Endodermal cell (in vitro differentiated cells): ENCODE measurements at regions not wholly inside any gene's neighbourhood (a gene's known extent, or its start where the extent isn't known, plus 50 kb on each side); places are given as distances from the start of the nearest gene placed in this dataset.

Experiments used
- DNase-seq: peaks from one replicate; pipeline ENCODE4 v3.0.0-alpha.2; 2017
- H3K27ac ChIP-seq: 2 replicates; pipeline ENCODE4 v1.5.1; 2013; ENCODE audit warnings: mild to moderate bottlenecking, low read depth, low read length, moderate library complexity
- H3K27me3 ChIP-seq: 2 replicates; pipeline ENCODE4 v1.6.1; 2013; ENCODE audit warnings: mild to moderate bottlenecking, low read length, moderate library complexity; ENCODE audit not compliant: insufficient read depth, control insufficient read depth, poor library complexity, severe bottlenecking
- H3K36me3 ChIP-seq: 2 replicates; pipeline ENCODE4 v1.7.0; 2013; ENCODE audit warnings: mild to moderate bottlenecking, low read length, moderate library complexity; ENCODE audit not compliant: control insufficient read depth, insufficient read depth
- H3K4me1 ChIP-seq: one replicate; pipeline ENCODE4 v1.7.0; 2013; ENCODE audit warnings: low read length; ENCODE audit not compliant: control insufficient read depth, insufficient read depth
- H3K4me3 ChIP-seq: 2 replicates; pipeline ENCODE4 v1.5.1; 2013; ENCODE audit warnings: mild to moderate bottlenecking, low read length, moderate library complexity
- H3K9ac ChIP-seq: 2 replicates; pipeline ENCODE4 v1.6.1; 2013; ENCODE audit warnings: mild to moderate bottlenecking, low read length, moderate library complexity; ENCODE audit not compliant: poor library complexity, severe bottlenecking; ENCODE audit errors: extremely low read depth
- H3K9me3 ChIP-seq: 2 replicates; pipeline ENCODE4 v1.6.1; 2013; ENCODE audit warnings: mild to moderate bottlenecking, low read length, moderate library complexity; ENCODE audit not compliant: control insufficient read depth
- H3K27ac Mint-ChIP-seq: 2 replicates; pipeline ENCODE4 v1.8.0; 2020; ENCODE audit warnings: mixed read lengths
- H3K27me3 Mint-ChIP-seq: 2 replicates; pipeline ENCODE4 v1.8.0; 2021; ENCODE audit warnings: mild to moderate bottlenecking, mixed read lengths; ENCODE audit not compliant: insufficient read depth
- H3K36me3 Mint-ChIP-seq: 2 replicates; pipeline ENCODE4 v1.8.0; 2020; ENCODE audit warnings: low read depth, mixed read lengths
- H3K4me1 Mint-ChIP-seq: 2 replicates; pipeline ENCODE4 v1.8.0; 2020; ENCODE audit warnings: mixed read lengths
- H3K4me3 Mint-ChIP-seq: 2 replicates; pipeline ENCODE4 v1.8.0; 2020; ENCODE audit warnings: mild to moderate bottlenecking, moderate library complexity, mixed read lengths
- H3K9me3 Mint-ChIP-seq: 2 replicates; pipeline ENCODE4 v1.8.0; 2020; ENCODE audit warnings: mild to moderate bottlenecking, mixed read lengths
- CTCF ChIP-seq: fragments of 200-600 bp; sonication (generic); conservative IDR thresholded peaks from 2 replicates; pipeline ENCODE4 v1.5.0; 2021; ENCODE audit warnings: antibody characterized with exemption, mild to moderate bottlenecking
- WGBS, 2 experiments: methylation state at CpG; one replicate each; pipeline versions ENCODE4 v1.1.5 to v1.1.7; 2013; ENCODE audit warnings: missing lambda C conversion rate in 2 of 2, mixed read lengths in 1 of 2; ENCODE audit not compliant: insufficient coverage in 1 of 2, insufficient read length in 1 of 2; 5-methylcytosine and 5-hydroxymethylcytosine counted together

- H3K9me3 ChIP-seq: no peaks in the 10 kb centered on the region
- no peak overlapping the region for H3K4me3 Mint-ChIP-seq
- no peaks in the 10 kb centered on the region for H3K36me3 Mint-ChIP-seq
- peak; percentile 53 for DNase-seq
- H3K36me3 ChIP-seq: no peaks in the 10 kb centered on the region
- peaks cover 15% of the 10 kb centered on the region for H3K4me1 Mint-ChIP-seq
- TF ChIP-seq CTCF: no peak
- no peak overlapping the region for H3K9ac ChIP-seq
- WGBS, 2 experiments: 77 to 78% methylated on average over 15 to 25 of the region's 25 CpGs
- no peak overlapping the region for H3K4me3 ChIP-seq
- no peak overlapping the region for H3K27ac Mint-ChIP-seq
- H3K9me3 Mint-ChIP-seq: peaks cover 3% of the 10 kb centered on the region
- no peaks in the 10 kb centered on the region for H3K27me3 ChIP-seq
- no peaks in the 10 kb centered on the region for H3K4me1 ChIP-seq
- no peak overlapping the region for H3K27ac ChIP-seq
- peaks cover 4% of the 10 kb centered on the region for H3K27me3 Mint-ChIP-seq
Observed at GRCh38 chr2:217489145-217489960, 513.4 kb downstream of the TNS1 start.

- DNase-seq: no peak
- Mint-ChIP-seq H3K36me3 (no peaks in the 10 kb centered on the region), H3K27me3 (no peaks in the 10 kb centered on the region), H3K4me3 (no peak overlapping the region), H3K4me1 (peaks cover 14% of the 10 kb centered on the region), H3K9me3 (no peaks in the 10 kb centered on the region), H3K27ac (no peak overlapping the region)
- H3K27ac ChIP-seq: no peak overlapping the region
- H3K4me3 ChIP-seq: no peak overlapping the region
- H3K36me3 ChIP-seq: no peaks in the 10 kb centered on the region
- H3K9ac ChIP-seq: no peak overlapping the region
- TF ChIP-seq CTCF: no peak
- 96 to 100% methylated on average over 1 of the region's 1 CpG for WGBS, 2 experiments
- peaks cover 5% of the 10 kb centered on the region for H3K9me3 ChIP-seq
- no peaks in the 10 kb centered on the region for H3K4me1 ChIP-seq
- H3K27me3 ChIP-seq: no peaks in the 10 kb centered on the region
Observed at GRCh38 chr2:217484046-217484445, 518.7 kb downstream of the TNS1 start.

- 90 to 100% methylated on average over 1 of the region's 1 CpG for WGBS, 2 experiments
- Mint-ChIP-seq H3K9me3 (no peaks in the 10 kb centered on the region), H3K4me3 (no peak overlapping the region), H3K27me3 (no peaks in the 10 kb centered on the region), H3K4me1 (peaks cover 26% of the 10 kb centered on the region), H3K27ac (no peak overlapping the region), H3K36me3 (no peaks in the 10 kb centered on the region)
- TF ChIP-seq CTCF: no peak
- no peak for DNase-seq
- H3K27me3 ChIP-seq: no peaks in the 10 kb centered on the region
- no peaks in the 10 kb centered on the region for H3K36me3 ChIP-seq
- peaks cover 5% of the 10 kb centered on the region for H3K4me1 ChIP-seq
- no peak overlapping the region for H3K4me3 ChIP-seq
- peaks cover 5% of the 10 kb centered on the region for H3K9me3 ChIP-seq
- no peak overlapping the region for H3K27ac ChIP-seq
- H3K9ac ChIP-seq: no peak overlapping the region
Observed at GRCh38 chr2:217482056-217482710, 520.6 kb downstream of the TNS1 start.
